SU-DHL-6 (cell line): ENCODE measurements at regions not wholly inside any gene's neighbourhood (a gene's known extent, or its start where the extent isn't known, plus 50 kb on each side); places are given as distances from the start of the nearest gene placed in this dataset.

Experiments used
- EZH2phosphoT487 ChIP-seq: fragments of 200-600 bp; sonication (generic), shearing (Covaris generic); conservative IDR thresholded peaks from 2 replicates; pipeline ENCODE4 v1.6.1; 2018; ENCODE audit warnings: mild to moderate bottlenecking, antibody characterized with exemption, low read length, moderate library complexity, mixed read lengths
- TF ChIP-seq, protein P1 (sequence below): fragments of 200-600 bp; sonication (generic); IDR thresholded peaks from one replicate; pipeline ENCODE4 v1.5.1; 2017; ENCODE audit warnings: antibody characterized with exemption, mild to moderate bottlenecking, low read length, moderate library complexity; ENCODE audit not compliant: insufficient read depth, poor library complexity, severe bottlenecking

DNA sequence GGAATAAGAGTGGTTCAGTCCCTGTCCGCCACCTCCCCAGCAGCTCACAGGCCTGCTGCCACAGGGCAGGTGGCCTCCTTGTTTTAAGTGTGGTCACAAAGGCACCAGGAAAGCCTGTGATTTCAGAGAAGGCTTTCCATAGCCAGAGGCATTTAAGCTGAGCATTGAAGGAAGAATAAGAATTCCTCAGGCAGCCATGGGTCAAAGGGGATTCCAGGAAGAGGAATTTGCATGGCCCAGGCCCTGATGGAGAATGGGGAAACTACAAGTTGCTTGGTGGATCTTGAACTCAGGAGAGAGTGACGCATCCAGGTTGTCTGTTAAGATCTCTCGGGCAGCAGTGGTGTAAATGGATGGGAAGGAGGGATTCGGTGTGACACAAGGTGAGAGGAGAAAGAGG lies 66.7 kb downstream of the KLHDC7A start:
- TF ChIP-seq, protein P1, sequence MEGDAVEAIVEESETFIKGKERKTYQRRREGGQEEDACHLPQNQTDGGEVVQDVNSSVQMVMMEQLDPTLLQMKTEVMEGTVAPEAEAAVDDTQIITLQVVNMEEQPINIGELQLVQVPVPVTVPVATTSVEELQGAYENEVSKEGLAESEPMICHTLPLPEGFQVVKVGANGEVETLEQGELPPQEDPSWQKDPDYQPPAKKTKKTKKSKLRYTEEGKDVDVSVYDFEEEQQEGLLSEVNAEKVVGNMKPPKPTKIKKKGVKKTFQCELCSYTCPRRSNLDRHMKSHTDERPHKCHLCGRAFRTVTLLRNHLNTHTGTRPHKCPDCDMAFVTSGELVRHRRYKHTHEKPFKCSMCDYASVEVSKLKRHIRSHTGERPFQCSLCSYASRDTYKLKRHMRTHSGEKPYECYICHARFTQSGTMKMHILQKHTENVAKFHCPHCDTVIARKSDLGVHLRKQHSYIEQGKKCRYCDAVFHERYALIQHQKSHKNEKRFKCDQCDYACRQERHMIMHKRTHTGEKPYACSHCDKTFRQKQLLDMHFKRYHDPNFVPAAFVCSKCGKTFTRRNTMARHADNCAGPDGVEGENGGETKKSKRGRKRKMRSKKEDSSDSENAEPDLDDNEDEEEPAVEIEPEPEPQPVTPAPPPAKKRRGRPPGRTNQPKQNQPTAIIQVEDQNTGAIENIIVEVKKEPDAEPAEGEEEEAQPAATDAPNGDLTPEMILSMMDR = no peak
- no peak for TF ChIP-seq EZH2phosphoT487
